ENCODE measurements at regions not wholly inside any gene's neighbourhood (a gene's known extent, or its start where the extent isn't known, plus 50 kb on each side); places are given as distances from the start of the nearest gene placed in this dataset.

DNA sequence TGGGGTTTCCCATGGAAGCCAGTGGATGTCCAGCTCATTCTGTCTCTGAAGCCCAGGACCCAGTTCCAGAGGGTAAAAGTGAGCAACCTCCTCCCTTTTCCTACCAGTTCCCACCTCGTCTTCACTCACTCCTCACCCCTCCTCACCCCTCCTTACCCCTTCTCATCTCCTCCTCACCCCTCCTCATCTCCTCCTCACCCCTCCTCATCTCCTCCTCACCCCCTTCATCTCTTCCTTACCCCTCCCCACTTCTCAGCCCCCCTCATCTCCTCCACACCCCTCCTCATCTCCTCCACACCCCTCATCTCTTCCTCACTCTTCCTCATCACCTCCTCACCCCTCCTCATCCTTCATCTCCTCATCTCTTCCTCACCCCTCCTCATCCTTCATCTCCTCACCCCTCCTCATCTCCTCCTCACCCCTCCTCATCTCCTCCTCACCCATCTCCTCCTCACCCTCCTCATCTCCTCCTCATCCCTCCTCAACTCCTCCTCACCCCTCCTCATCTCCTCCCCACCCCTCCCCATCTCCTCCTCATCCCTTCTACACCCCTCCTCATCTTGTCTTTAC lies 246.1 kb downstream of the MYLK4 start:
- H3K27me3 ChIP-seq = no peaks in the 10 kb centered on the region
- H3K9me3 ChIP-seq = no peaks in the 10 kb centered on the region
- no peak overlapping the region for H3K4me3 ChIP-seq
- no peaks in the 10 kb centered on the region for H3K36me3 ChIP-seq
- no peak for ATAC-seq (ENCODE audit: low FRiP score in 2 of 2)
- DNase-seq = no peak
- TF ChIP-seq POLR2A (IDR thresholded peaks at IDR 0.05) (no peak), POLR2AphosphoS5 (IDR thresholded peaks at IDR 0.05) (no peak), EP300 (IDR thresholded peaks at IDR 0.05) (no peak), CTCF (IDR thresholded peaks at IDR 0.05) (no peak)
- peaks cover 0 to 9% (median 0%) of the 10 kb centered on the region in 4 donors for H3K4me1 ChIP-seq
- 63 to 75% methylated on average over 1 of the region's 1 CpG for WGBS, 2 donors
- H3K27ac ChIP-seq = peak overlapping the region in 1 of 4 donors; percentile 1

- peak overlapping the region in 1 of 4 donors; percentile 1 for H3K27ac ChIP-seq
- no peak for TF ChIP-seq EP300 (IDR thresholded peaks at IDR 0.05)
- TF ChIP-seq POLR2A (IDR thresholded peaks at IDR 0.05) = no peak
- no peak for TF ChIP-seq CTCF (IDR thresholded peaks at IDR 0.05)
- no peak for TF ChIP-seq POLR2AphosphoS5 (IDR thresholded peaks at IDR 0.05)
- no peaks in the 10 kb centered on the region for H3K27me3 ChIP-seq
- 17 to 21% methylated on average over 5 of the region's 5 CpGs for WGBS, 2 donors
- no peaks in the 10 kb centered on the region for H3K36me3 ChIP-seq
- peaks cover 0 to 9% (median 0%) of the 10 kb centered on the region in 4 donors for H3K4me1 ChIP-seq
- H3K9me3 ChIP-seq = no peaks in the 10 kb centered on the region
- ATAC-seq (ENCODE audit: low FRiP score in 2 of 2) (no peak), DNase-seq (no peak)
- no peak overlapping the region for H3K4me3 ChIP-seq
These were observed 246.8 kb downstream of the MYLK4 start for GRCh38 chr6:2503816-2504494.

GRCh38 chr6:2502998-2503674 lies 247.6 kb downstream of the MYLK4 start:
- Histone ChIP-seq H3K27me3 (no peaks in the 10 kb centered on the region), H3K36me3 (no peaks in the 10 kb centered on the region), H3K9me3 (no peaks in the 10 kb centered on the region), H3K27ac (no peak overlapping the region), H3K4me1 (peaks cover 0 to 9% (median 0%) of the 10 kb centered on the region in 4 donors), H3K4me3 (no peak overlapping the region)
- WGBS, 2 donors = 70 to 76% methylated on average over 10 of the region's 10 CpGs
- DNase-seq (no peak), ATAC-seq (ENCODE audit: low FRiP score in 2 of 2) (no peak)
- TF ChIP-seq POLR2A (IDR thresholded peaks at IDR 0.05) (no peak), EP300 (IDR thresholded peaks at IDR 0.05) (no peak), CTCF (IDR thresholded peaks at IDR 0.05) (no peak), POLR2AphosphoS5 (IDR thresholded peaks at IDR 0.05) (no peak)

- Histone ChIP-seq H3K36me3 (no peaks in the 10 kb centered on the region), H3K27me3 (no peaks in the 10 kb centered on the region), H3K4me3 (no peak overlapping the region), H3K4me1 (peaks cover 0 to 9% (median 0%) of the 10 kb centered on the region in 4 donors), H3K27ac (no peak overlapping the region), H3K9me3 (no peaks in the 10 kb centered on the region)
- ATAC-seq (ENCODE audit: low FRiP score in 2 of 2) = no peak
- no peak for DNase-seq
- WGBS, 2 donors = 79 to 82% methylated on average over 17 to 18 of the region's 18 CpGs
- TF ChIP-seq EP300 (IDR thresholded peaks at IDR 0.05) = no peak
- no peak for TF ChIP-seq POLR2AphosphoS5 (IDR thresholded peaks at IDR 0.05)
- no peak for TF ChIP-seq CTCF (IDR thresholded peaks at IDR 0.05)
- no peak for TF ChIP-seq POLR2A (IDR thresholded peaks at IDR 0.05)
These were observed 248.4 kb downstream of the MYLK4 start for GRCh38 chr6:2502096-2502997.
